Pancreas (tissue), 10 donors: ENCODE measurements at regions not wholly inside any gene's neighbourhood (a gene's known extent, or its start where the extent isn't known, plus 50 kb on each side); places are given as distances from the start of the nearest gene placed in this dataset.

ENCODE experiments used
- ATAC-seq, 4 donors: fragments of 200-7000 bp; cut with Tn5 transposase; one replicate each; pipeline versions ENCODE4 v1.8.0 to v1.9.1; 2020; ENCODE audit warnings: mild to moderate bottlenecking in 4 of 4, moderate library complexity in 4 of 4
- DNase-seq, 6 donors: peaks; one replicate each; pipeline ENCODE4 v3.0.0-alpha.2; 2020
- FAIRE-seq: peaks from 2 replicates; lab custom pipeline; 2012; peaks lifted over from hg19 to GRCh38; lab: Jason Lieb, UNC
- H3K27ac ChIP-seq, 4 donors: fragments of 200-600 bp; sonication (generic); 1 replicate in 3 of 4; 2 replicates in 1 of 4; pipeline versions ENCODE4 v1.5.0 to v1.8.0; 2020
- H3K27me3 ChIP-seq, 4 donors: fragments of 200-600 bp; one replicate each; pipeline ENCODE4 v1.8.0; 2021
- H3K36me3 ChIP-seq, 3 donors: fragments of 200-600 bp; sonication (generic) in 1 of 3; one replicate each; pipeline versions ENCODE4 v1.5.0 to v1.8.0; 2020 to 2021
- H3K4me1 ChIP-seq, 3 donors: fragments of 200-600 bp; one replicate each; pipeline ENCODE4 v1.8.0; 2021
- H3K4me3 ChIP-seq, 4 donors: fragments of 200-600 bp; sonication (generic) in 2 of 4; one replicate each; pipeline versions ENCODE4 v1.5.0 to v1.8.0; 2020 to 2021
- H3K9me3 ChIP-seq, 4 donors: fragments of 200-600 bp; one replicate each; pipeline ENCODE4 v1.8.0; 2021
- WGBS, 2 donors: extraction: QIAGEN DNeasy Blood & Tissue Kit; methylation state at CpG; one replicate each; pipeline ENCODE4 v1.1.7; 2013; 5-methylcytosine and 5-hydroxymethylcytosine counted together
- intact Hi-C, 3 donors: fragments of 100-400 bp; cut with DNase I; formaldehyde crosslinking; loops; one replicate each; pipeline versions ENCODE4 v1.11.1 to v1.14.2; 2022
- TF ChIP-seq, protein P1 (sequence below), 4 donors: fragments of 200-600 bp; sonication (generic) in 3 of 4; IDR thresholded peaks; one replicate each; pipeline versions ENCODE4 v1.5.0 to v1.8.0; 2021; ENCODE audit warnings: antibody characterized with exemption in 4 of 4
- donor health status: healthy with polysubstance abuse.
- donor health status: DM: no; HTN: no; CAD: no; lungs with moderate emphysema.
- donor health status: DM: no; HTN: no; CAD: no.
- donor health status: control.
- donor health status: control.
- donor health status: Bipolar disorder and iron deficiency.
- donor health status: DM: yes; HTN: yes; CAD: no.
- donor health status: DM: no; HTN: no; CAD: no.
- donor health status: DM: no; HTN: no; CAD: no.
- donor health status: DM: yes; HTN: yes; CAD: no.

GRCh38 chr2:120502357-120502756 lies 156.4 kb downstream of the INHBB start:
- TF ChIP-seq, protein P1, sequence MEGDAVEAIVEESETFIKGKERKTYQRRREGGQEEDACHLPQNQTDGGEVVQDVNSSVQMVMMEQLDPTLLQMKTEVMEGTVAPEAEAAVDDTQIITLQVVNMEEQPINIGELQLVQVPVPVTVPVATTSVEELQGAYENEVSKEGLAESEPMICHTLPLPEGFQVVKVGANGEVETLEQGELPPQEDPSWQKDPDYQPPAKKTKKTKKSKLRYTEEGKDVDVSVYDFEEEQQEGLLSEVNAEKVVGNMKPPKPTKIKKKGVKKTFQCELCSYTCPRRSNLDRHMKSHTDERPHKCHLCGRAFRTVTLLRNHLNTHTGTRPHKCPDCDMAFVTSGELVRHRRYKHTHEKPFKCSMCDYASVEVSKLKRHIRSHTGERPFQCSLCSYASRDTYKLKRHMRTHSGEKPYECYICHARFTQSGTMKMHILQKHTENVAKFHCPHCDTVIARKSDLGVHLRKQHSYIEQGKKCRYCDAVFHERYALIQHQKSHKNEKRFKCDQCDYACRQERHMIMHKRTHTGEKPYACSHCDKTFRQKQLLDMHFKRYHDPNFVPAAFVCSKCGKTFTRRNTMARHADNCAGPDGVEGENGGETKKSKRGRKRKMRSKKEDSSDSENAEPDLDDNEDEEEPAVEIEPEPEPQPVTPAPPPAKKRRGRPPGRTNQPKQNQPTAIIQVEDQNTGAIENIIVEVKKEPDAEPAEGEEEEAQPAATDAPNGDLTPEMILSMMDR (IDR thresholded peaks at IDR 0.05) = no peak

GRCh38 chr2:120502761-120503160 lies 156.8 kb downstream of the INHBB start:
- intact Hi-C loops = no loop called here
- WGBS, 2 donors = 92 to 94% methylated on average over 2 of the region's 2 CpGs
- no peak overlapping the region for H3K4me3 ChIP-seq
- no peak for FAIRE-seq
- H3K27ac ChIP-seq = no peak overlapping the region
- TF ChIP-seq, protein P1 (IDR thresholded peaks at IDR 0.05) = no peak
- H3K4me1 ChIP-seq = no peaks in the 10 kb centered on the region
- no peaks in the 10 kb centered on the region for H3K36me3 ChIP-seq
- no peaks in the 10 kb centered on the region for H3K27me3 ChIP-seq
- no peaks in the 10 kb centered on the region for H3K9me3 ChIP-seq
- peak in 2 of 6 donors; percentile 19 to 26 for DNase-seq
- ATAC-seq = no peak

More at GRCh38 chr2:120502357-120502756, 156.4 kb downstream of the INHBB start:
- WGBS, 2 donors = 77 to 87% methylated on average over 6 of the region's 6 CpGs
- Histone ChIP-seq H3K9me3 (no peaks in the 10 kb centered on the region), H3K4me1 (no peaks in the 10 kb centered on the region), H3K27me3 (no peaks in the 10 kb centered on the region), H3K4me3 (no peak overlapping the region), H3K36me3 (no peaks in the 10 kb centered on the region), H3K27ac (no peak overlapping the region)
- FAIRE-seq = no peak
- intact Hi-C loops = no loop called here
- no peak for DNase-seq
- no peak for ATAC-seq

DNA sequence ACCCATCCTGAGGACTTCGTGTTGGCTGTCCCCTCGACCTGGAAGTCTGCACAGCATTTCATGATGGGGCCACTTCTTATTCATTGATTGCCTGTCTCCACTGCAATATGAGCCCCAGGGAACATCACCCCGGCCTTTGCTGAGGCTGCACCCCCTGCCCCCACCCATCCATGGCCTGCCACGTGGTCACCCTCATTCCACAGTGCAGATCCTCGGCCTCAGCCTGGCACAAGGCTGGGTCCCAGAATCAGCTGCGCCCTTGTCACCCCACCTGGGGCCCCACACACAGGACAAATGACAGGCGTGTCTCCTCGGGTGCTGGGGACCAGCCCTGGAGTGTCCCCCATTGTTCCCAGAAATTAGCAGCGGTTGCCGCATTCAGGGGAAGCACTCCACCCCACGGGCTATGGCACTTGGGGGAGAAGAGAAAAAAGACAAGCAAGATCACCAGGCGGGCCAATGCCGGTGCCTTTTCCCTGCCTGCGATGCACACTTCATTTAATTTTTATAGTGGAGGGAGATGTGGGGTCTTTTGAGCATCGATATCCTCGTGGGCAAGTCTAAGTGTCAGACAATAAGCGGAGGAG lies 157.4 kb downstream of the INHBB start:
- intact Hi-C loops = no loop called here
- no peak for FAIRE-seq

GRCh38 chr2:120503793-120504571 lies 158.0 kb downstream of the INHBB start:
- WGBS, 2 donors = 73 to 78% methylated on average over 23 of the region's 23 CpGs
- ATAC-seq (no peak), DNase-seq (peak in 1 of 6 donors; percentile 29), FAIRE-seq (no peak)
- Histone ChIP-seq H3K9me3 (no peaks in the 10 kb centered on the region), H3K27me3 (no peaks in the 10 kb centered on the region), H3K4me1 (no peaks in the 10 kb centered on the region), H3K27ac (no peak overlapping the region), H3K36me3 (no peaks in the 10 kb centered on the region), H3K4me3 (no peak overlapping the region)
- intact Hi-C loops = no loop called here
- TF ChIP-seq, protein P1 (IDR thresholded peaks at IDR 0.05) = no peak

More for the DNA sequence above, 157.4 kb downstream of the INHBB start:
- H3K36me3 ChIP-seq = no peaks in the 10 kb centered on the region
- ATAC-seq (no peak), DNase-seq (peak in 1 of 6 donors; percentile 29)
- no peaks in the 10 kb centered on the region for H3K4me1 ChIP-seq
- H3K27me3 ChIP-seq = no peaks in the 10 kb centered on the region
- no peak overlapping the region for H3K4me3 ChIP-seq
- H3K9me3 ChIP-seq = no peaks in the 10 kb centered on the region
- 72 to 81% methylated on average over 17 of the region's 17 CpGs for WGBS, 2 donors
- no peak overlapping the region for H3K27ac ChIP-seq
- TF ChIP-seq, protein P1 (IDR thresholded peaks at IDR 0.05) = no peak
